ENCODE measurements at regions not wholly inside any gene's neighbourhood (a gene's known extent, or its start where the extent isn't known, plus 50 kb on each side); places are given as distances from the start of the nearest gene placed in this dataset.

GRCh38 chr6:122283884-122284283, 115.6 kb upstream of the HSF2 start:
- no peak for TF ChIP-seq CTCF (tag by site-specific recombination; IDR thresholded peaks at IDR 0.05)
- TF ChIP-seq HIC1 (tag by site-specific recombination; IDR thresholded peaks at IDR 0.05) = no peak
- TF ChIP-seq ZNF433 (tag by site-specific recombination; IDR thresholded peaks at IDR 0.05; ENCODE audit: low read depth) = no peak
- TF ChIP-seq AEBP2 (tag by site-specific recombination; IDR thresholded peaks at IDR 0.05; ENCODE audit: borderline replicate concordance) = no peak
- no peak for TF ChIP-seq REST (tag by site-specific recombination; IDR thresholded peaks at IDR 0.05)
- no peak for TF ChIP-seq ZNF521 (tag by site-specific recombination; IDR thresholded peaks at IDR 0.05)
- TF ChIP-seq SALL2 (tag by site-specific recombination; IDR thresholded peaks at IDR 0.05; ENCODE audit: borderline replicate concordance) = no peak
- TF ChIP-seq ZNF747 (tag by site-specific recombination; IDR thresholded peaks at IDR 0.05) = no peak
- TF ChIP-seq SETDB1 (IDR thresholded peaks at IDR 0.05; ENCODE audit: insufficient read length, low read length) = no peak
- no peak for TF ChIP-seq PRDM4 (tag by site-specific recombination; IDR thresholded peaks at IDR 0.05)
- TF ChIP-seq ZNF16 (tag by site-specific recombination; IDR thresholded peaks at IDR 0.05; ENCODE audit: low read depth) = no peak
- no peak for TF ChIP-seq ZNF423 (tag by site-specific recombination; IDR thresholded peaks at IDR 0.05)
- no peak for TF ChIP-seq PBX3 (CRISPR knock-in tag; IDR thresholded peaks at IDR 0.05)
